Neural cell (in vitro differentiated cells): ENCODE measurements at regions not wholly inside any gene's neighbourhood (a gene's known extent, or its start where the extent isn't known, plus 50 kb on each side); places are given as distances from the start of the nearest gene placed in this dataset.

Source experiments
- H2AFZ ChIP-seq: fragments of 200-600, 300-800 bp; sonication (generic), shearing (Covaris generic); 2 replicates; pipeline ENCODE4 v1.6.0; 2014; ENCODE audit warnings: low read depth, mild to moderate bottlenecking, antibody characterized with exemption, low read length, moderate library complexity
- H3F3A ChIP-seq: fragments of 200-600 bp; shearing (Covaris generic); 2 replicates; pipeline ENCODE4 v1.6.1; 2016; ENCODE audit warnings: mild to moderate bottlenecking, moderate library complexity, mixed read lengths, antibody characterized with exemption, low read length; ENCODE audit not compliant: insufficient read depth, poor library complexity, severe bottlenecking
- H3K27ac ChIP-seq: fragments of 200-600, 300-800 bp; sonication (generic), shearing (Covaris generic); 2 replicates; pipeline ENCODE4 v1.5.1; 2014; ENCODE audit warnings: mild to moderate bottlenecking, low read length, moderate library complexity
- H3K27me3 ChIP-seq: fragments of 300-800, 200-600 bp; sonication (generic), shearing (Covaris generic); 2 replicates; pipeline ENCODE4 v1.6.0; 2014; ENCODE audit warnings: mild to moderate bottlenecking, low read depth, low read length, moderate library complexity; ENCODE audit not compliant: insufficient read depth
- H3K36me3 ChIP-seq: fragments of 300-800, 200-600 bp; sonication (generic), shearing (Covaris generic); 2 replicates; pipeline ENCODE4 v1.5.1; 2014; ENCODE audit warnings: mild to moderate bottlenecking, antibody characterized with exemption, low read length, moderate library complexity; ENCODE audit not compliant: insufficient read depth
- H3K4me2 ChIP-seq: fragments of 300-800, 200-600 bp; sonication (generic), shearing (Covaris generic); 2 replicates; pipeline ENCODE4 v1.6.0; 2014; ENCODE audit warnings: mild to moderate bottlenecking, low read length
- H3K4me3 ChIP-seq: fragments of 300-800, 200-600 bp; sonication (generic), shearing (Covaris generic); 2 replicates; pipeline ENCODE4 v1.5.1; 2014; ENCODE audit warnings: mild to moderate bottlenecking, low read length, moderate library complexity
- H3K79me2 ChIP-seq: fragments of 200-600 bp; shearing (Covaris generic); replicated peaks from 2 replicates; pipeline ENCODE4 v1.6.0; 2014; ENCODE audit warnings: mild to moderate bottlenecking, low read length, moderate library complexity; ENCODE audit not compliant: insufficient read depth
- H3K9ac ChIP-seq: fragments of 300-800, 200-600 bp; sonication (generic), shearing (Covaris generic); 2 replicates; pipeline ENCODE4 v1.6.1; 2016; ENCODE audit warnings: mild to moderate bottlenecking, low read length, mixed read lengths
- H3K9me2 ChIP-seq: fragments of 200-600 bp; shearing (Covaris generic); 2 replicates; pipeline ENCODE4 v1.6.1; 2016; ENCODE audit warnings: mild to moderate bottlenecking, low read length, mixed read lengths; ENCODE audit not compliant: insufficient read depth
- H3K9me3 ChIP-seq: fragments of 200-600, 300-800 bp; sonication (generic), shearing (Covaris generic); 2 replicates; pipeline ENCODE4 v1.6.1; 2016; ENCODE audit warnings: mild to moderate bottlenecking, mixed run types, low read length, moderate library complexity, mixed read lengths
- H4K20me1 ChIP-seq: fragments of 200-600 bp; shearing (Covaris generic); 2 replicates; pipeline ENCODE4 v1.6.1; 2016; ENCODE audit warnings: mild to moderate bottlenecking, mixed run types; ENCODE audit not compliant: insufficient read depth
- EP300 ChIP-seq: fragments of 450-650 bp; conservative IDR thresholded peaks from 2 replicates; pipeline ENCODE4 v1.6.1; 2014; ENCODE audit warnings: antibody characterized with exemption, mild to moderate bottlenecking, moderate library complexity; ENCODE audit not compliant: poor library complexity, severe bottlenecking
- EZH2 ChIP-seq: fragments of 200-600, 300-800 bp; shearing (Covaris generic), sonication (generic); IDR thresholded peaks from 2 replicates; pipeline ENCODE4 v1.6.1; 2014; ENCODE audit warnings: antibody characterized with exemption, low read length, borderline replicate concordance, mild to moderate bottlenecking; ENCODE audit not compliant: insufficient read depth, poor library complexity, severe bottlenecking
- MXI1 ChIP-seq: fragments of 450-650 bp; conservative IDR thresholded peaks from 2 replicates; pipeline ENCODE4 v1.6.1; 2014; ENCODE audit warnings: antibody characterized with exemption, mild to moderate bottlenecking; ENCODE audit not compliant: poor library complexity, severe bottlenecking
- POLR2AphosphoS5 ChIP-seq: IDR thresholded peaks from 2 replicates; pipeline ENCODE4 v1.6.1; 2012
- RAD21 ChIP-seq: fragments of 450-650 bp; conservative IDR thresholded peaks from 2 replicates; pipeline ENCODE4 v1.6.1; 2014; ENCODE audit warnings: antibody characterized with exemption, mild to moderate bottlenecking, moderate library complexity
- SMC3 ChIP-seq: fragments of 450-650 bp; conservative IDR thresholded peaks from 2 replicates; pipeline ENCODE4 v1.6.1; 2014; ENCODE audit warnings: antibody characterized with exemption, mild to moderate bottlenecking, moderate library complexity; ENCODE audit not compliant: poor library complexity
- TAF1 ChIP-seq: IDR thresholded peaks from 2 replicates; pipeline ENCODE4 v1.6.1; 2012; ENCODE audit warnings: low read depth
- TF ChIP-seq, protein P1 (sequence below): fragments of 450-650 bp; IDR thresholded peaks from 2 replicates; pipeline ENCODE4 v1.5.1; 2014; ENCODE audit warnings: antibody characterized with exemption, mild to moderate bottlenecking, moderate library complexity; ENCODE audit not compliant: poor library complexity, severe bottlenecking
- TF ChIP-seq, protein P2 (sequence below): IDR thresholded peaks from 2 replicates; pipeline ENCODE4 v1.6.1; 2012; ENCODE audit warnings: borderline replicate concordance

DNA sequence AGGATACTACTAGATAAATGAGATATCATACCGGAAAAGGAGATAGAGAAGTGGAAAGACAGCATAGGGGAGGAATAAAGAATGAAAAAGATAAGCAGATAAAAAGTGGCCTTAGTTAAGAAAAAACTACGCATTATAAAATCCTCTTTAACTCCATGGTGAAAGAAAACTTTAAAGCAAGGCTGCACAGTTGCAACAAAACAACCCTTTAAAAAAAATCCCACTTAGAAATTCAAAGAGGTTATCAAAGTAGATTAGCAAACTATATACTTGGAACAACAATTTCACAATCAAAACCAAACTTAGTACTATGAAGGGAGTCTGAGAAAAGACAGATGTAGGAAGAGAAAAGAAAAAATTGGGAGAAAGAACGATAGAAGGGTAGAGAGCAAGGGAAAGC lies 133.4 kb upstream of the OSR1 start:
- no peak overlapping the region for H3K27ac ChIP-seq
- no peaks in the 10 kb centered on the region for H3K79me2 ChIP-seq
- TF ChIP-seq, protein P1, sequence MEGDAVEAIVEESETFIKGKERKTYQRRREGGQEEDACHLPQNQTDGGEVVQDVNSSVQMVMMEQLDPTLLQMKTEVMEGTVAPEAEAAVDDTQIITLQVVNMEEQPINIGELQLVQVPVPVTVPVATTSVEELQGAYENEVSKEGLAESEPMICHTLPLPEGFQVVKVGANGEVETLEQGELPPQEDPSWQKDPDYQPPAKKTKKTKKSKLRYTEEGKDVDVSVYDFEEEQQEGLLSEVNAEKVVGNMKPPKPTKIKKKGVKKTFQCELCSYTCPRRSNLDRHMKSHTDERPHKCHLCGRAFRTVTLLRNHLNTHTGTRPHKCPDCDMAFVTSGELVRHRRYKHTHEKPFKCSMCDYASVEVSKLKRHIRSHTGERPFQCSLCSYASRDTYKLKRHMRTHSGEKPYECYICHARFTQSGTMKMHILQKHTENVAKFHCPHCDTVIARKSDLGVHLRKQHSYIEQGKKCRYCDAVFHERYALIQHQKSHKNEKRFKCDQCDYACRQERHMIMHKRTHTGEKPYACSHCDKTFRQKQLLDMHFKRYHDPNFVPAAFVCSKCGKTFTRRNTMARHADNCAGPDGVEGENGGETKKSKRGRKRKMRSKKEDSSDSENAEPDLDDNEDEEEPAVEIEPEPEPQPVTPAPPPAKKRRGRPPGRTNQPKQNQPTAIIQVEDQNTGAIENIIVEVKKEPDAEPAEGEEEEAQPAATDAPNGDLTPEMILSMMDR: no peak
- TF ChIP-seq EZH2 (no peak), EP300 (no peak), SMC3 (no peak), TAF1 (no peak), RAD21 (no peak), POLR2AphosphoS5 (no peak), MXI1 (no peak)
- TF ChIP-seq, protein P2, sequence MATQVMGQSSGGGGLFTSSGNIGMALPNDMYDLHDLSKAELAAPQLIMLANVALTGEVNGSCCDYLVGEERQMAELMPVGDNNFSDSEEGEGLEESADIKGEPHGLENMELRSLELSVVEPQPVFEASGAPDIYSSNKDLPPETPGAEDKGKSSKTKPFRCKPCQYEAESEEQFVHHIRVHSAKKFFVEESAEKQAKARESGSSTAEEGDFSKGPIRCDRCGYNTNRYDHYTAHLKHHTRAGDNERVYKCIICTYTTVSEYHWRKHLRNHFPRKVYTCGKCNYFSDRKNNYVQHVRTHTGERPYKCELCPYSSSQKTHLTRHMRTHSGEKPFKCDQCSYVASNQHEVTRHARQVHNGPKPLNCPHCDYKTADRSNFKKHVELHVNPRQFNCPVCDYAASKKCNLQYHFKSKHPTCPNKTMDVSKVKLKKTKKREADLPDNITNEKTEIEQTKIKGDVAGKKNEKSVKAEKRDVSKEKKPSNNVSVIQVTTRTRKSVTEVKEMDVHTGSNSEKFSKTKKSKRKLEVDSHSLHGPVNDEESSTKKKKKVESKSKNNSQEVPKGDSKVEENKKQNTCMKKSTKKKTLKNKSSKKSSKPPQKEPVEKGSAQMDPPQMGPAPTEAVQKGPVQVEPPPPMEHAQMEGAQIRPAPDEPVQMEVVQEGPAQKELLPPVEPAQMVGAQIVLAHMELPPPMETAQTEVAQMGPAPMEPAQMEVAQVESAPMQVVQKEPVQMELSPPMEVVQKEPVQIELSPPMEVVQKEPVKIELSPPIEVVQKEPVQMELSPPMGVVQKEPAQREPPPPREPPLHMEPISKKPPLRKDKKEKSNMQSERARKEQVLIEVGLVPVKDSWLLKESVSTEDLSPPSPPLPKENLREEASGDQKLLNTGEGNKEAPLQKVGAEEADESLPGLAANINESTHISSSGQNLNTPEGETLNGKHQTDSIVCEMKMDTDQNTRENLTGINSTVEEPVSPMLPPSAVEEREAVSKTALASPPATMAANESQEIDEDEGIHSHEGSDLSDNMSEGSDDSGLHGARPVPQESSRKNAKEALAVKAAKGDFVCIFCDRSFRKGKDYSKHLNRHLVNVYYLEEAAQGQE: no peak
- H3K27me3 ChIP-seq: no peaks in the 10 kb centered on the region
- no peaks in the 10 kb centered on the region for H4K20me1 ChIP-seq
- no peak overlapping the region for H3K4me3 ChIP-seq
- no peak overlapping the region for H2AFZ ChIP-seq
- no peak overlapping the region for H3K4me2 ChIP-seq
- no peaks in the 10 kb centered on the region for H3F3A ChIP-seq
- no peaks in the 10 kb centered on the region for H3K9me2 ChIP-seq
- no peaks in the 10 kb centered on the region for H3K36me3 ChIP-seq
- no peaks in the 10 kb centered on the region for H3K9me3 ChIP-seq
- no peak overlapping the region for H3K9ac ChIP-seq

DNA sequence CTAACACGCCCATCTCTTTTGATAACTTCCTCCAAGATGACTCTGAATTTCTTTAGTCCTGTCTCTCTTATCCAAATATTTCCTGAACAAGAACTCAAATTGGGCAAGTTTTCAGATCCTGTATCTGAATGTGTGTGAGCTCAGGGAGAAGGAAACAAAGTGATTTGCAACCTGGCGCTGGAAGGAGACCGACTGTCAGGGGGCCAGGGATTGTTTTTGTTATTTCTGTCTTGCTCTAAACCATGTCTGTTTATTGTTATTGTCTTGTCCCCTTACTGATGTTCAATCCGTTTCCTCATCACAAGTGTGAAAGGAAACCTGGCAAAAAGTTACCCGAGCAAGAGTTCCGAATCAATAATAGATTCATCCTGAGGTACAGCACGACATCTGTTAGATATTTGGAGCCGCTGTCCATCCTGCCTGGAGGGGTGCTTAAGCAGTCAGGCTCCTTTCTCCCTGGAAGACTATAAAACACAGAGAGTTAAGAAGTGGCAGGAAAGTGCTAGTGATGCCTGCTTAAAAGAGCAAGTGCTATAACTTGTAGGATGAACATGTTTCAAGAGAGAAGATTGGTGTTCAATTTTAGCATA lies 132.5 kb upstream of the OSR1 start:
- H3K9ac ChIP-seq: no peak overlapping the region
- no peaks in the 10 kb centered on the region for H3K79me2 ChIP-seq
- H3K9me3 ChIP-seq: no peaks in the 10 kb centered on the region
- no peaks in the 10 kb centered on the region for H3K27me3 ChIP-seq
- no peak overlapping the region for H3K27ac ChIP-seq
- H2AFZ ChIP-seq: no peak overlapping the region
- no peak for TF ChIP-seq SMC3
- TF ChIP-seq MXI1: no peak
- TF ChIP-seq TAF1: no peak
- TF ChIP-seq RAD21: no peak
- TF ChIP-seq EZH2: no peak
- no peak for TF ChIP-seq EP300
- TF ChIP-seq, protein P2: no peak
- TF ChIP-seq, protein P1: no peak
- TF ChIP-seq POLR2AphosphoS5: no peak
- H3K9me2 ChIP-seq: no peaks in the 10 kb centered on the region
- H3K4me3 ChIP-seq: no peak overlapping the region
- H3K36me3 ChIP-seq: no peaks in the 10 kb centered on the region
- H3F3A ChIP-seq: no peaks in the 10 kb centered on the region
- no peak overlapping the region for H3K4me2 ChIP-seq
- H4K20me1 ChIP-seq: no peaks in the 10 kb centered on the region
